Hepatic stellate cell (primary cell): ENCODE measurements at regions not wholly inside any gene's neighbourhood (a gene's known extent, or its start where the extent isn't known, plus 50 kb on each side); places are given as distances from the start of the nearest gene placed in this dataset.

Experiments used
- DNase-seq: peaks from one replicate; pipeline ENCODE4 v3.0.0; 2011; ENCODE audit warnings: low spot score

DNA sequence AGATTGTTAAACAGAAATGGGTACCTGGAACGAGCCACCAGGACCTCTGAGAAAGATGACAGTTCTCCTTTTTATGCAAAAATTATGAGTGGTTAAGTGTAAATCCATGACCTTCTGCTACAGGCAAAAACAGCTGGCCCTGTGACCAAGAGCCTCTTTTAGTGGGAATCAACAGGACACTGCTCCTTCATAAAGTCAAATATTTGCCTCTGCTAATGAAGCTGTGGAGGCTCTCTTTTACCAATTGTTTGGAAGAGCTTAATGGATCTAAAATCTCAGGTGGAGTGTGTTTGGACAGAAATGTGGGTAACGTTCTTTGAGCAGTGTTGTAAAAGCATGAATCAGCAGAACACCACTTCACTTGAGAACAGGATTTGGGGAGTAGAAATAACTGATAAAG, 117.5 kb upstream of the PCSK2 start:
- no peak for DNase-seq

DNA sequence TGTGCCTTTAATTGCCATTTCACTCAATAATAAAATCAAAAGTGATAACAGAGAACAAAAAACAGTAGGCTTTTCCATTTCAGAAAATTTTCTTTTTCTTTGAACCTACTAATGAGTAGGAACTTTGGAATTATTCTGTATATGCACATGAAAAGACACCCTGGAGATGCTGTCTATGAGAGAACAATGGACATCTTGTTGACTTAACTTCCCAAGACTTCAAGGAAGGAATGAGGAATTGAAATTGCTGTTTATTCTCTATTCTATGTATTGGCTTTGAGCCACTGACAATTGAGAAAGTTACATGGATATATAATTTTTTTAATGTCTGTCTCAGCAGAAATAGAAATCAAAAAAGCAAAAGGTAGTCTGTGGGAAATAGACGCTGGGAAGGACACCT, 98.6 kb upstream of the PCSK2 start:
- no peak for DNase-seq

GRCh38 chr20:17129089-17129488, 97.8 kb upstream of the PCSK2 start:
- no peak for DNase-seq

GRCh38 chr20:17137692-17138091, 89.1 kb upstream of the PCSK2 start:
- no peak for DNase-seq

DNA sequence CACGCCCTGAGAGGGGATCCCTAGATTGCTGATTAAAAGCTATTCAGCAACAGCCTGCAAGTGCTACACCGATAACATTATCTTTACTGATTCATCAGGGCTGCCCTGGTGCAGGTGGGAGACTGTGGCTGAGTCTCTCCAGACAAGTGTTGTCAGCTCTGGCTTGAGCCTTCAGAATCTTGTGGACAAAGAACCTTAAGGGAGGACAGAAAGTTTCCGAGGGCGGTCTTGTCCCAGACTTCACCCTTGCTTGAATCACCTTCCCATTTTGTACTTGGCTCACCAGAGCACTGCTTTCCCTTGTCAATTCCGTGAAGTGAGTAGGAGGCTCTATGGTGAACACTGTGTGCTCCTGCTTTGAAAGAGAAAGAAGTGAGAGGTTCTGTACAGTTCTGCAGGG, 88.6 kb upstream of the PCSK2 start:
- DNase-seq: no peak

DNA sequence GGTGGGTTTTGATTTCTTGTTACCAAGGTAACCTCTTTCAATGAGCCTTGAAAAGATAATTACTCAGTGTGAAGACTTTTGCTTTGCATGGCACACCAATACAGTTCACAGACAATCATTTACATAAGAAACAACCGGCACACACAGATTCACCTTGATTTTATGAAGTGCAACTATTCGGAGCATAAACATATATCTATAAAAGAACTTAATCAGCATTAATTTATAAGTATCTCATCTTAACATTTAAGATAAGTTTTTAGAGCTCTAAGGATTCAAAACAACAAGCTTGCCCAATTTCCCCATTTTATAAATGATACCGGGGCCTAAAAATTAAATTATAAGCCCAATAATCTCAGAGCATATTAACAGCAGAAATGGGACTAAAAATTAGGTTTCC, 85.9 kb upstream of the PCSK2 start:
- DNase-seq: no peak

- no peak for DNase-seq
Observed at GRCh38 chr20:17141568-17141967, 85.3 kb upstream of the PCSK2 start.

DNA sequence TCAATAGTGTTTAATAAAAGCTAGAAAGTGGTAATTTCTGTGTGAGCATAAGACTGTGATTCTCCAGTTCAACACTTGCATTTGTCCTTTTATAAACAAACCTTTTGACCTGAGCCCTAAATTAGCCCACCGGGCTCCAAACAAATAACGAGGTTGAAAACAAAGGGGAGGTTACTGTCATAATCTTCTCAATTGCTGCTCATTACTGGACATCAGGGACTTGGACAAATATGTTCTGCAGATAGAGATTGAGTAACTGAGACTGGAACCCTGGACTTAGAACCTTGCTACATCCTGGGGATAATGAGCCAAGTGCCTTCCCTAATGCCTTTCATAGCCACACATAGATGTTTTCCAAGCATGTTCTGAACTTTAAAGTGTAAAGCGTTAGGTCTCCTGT, 84.2 kb upstream of the PCSK2 start:
- DNase-seq: no peak

DNA sequence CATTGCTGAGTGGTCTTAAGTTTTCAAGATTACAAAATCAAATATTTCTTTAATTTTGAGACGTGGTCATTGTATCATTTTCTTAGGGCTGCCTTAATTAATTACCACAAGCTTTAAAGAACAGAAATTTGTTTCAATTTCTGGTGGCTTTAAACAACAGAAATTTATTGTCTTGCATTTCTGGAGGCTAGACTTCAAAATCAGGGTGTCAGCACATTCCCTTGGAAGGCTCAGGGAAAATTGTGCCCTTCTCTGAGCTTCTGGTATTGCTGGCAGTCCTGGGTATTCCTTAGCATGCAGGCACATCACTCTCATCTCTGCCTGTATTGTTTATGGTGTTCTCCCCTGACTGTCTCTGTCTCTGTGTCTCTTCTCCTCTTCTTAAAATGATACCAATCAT, 76.0 kb upstream of the PCSK2 start:
- no peak for DNase-seq

DNA sequence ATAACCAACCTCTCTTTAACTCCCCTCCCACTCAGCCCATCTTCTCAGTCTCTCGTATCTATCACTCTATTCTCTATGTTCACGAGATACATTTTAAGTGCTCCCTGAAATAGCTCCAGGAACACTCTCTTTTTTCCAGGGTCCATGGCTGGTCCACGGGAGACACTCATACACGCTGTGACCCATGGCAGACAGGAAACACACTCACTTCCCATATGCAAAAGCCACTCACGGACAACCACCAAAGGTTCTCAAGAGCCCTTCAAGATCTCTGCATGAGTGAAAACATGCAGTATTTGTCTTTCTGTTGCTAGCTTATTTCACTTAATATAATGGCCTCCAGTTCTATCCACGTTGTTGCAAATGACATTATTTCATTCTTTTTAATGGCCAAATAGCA, 71.4 kb upstream of the PCSK2 start:
- no peak for DNase-seq

DNA sequence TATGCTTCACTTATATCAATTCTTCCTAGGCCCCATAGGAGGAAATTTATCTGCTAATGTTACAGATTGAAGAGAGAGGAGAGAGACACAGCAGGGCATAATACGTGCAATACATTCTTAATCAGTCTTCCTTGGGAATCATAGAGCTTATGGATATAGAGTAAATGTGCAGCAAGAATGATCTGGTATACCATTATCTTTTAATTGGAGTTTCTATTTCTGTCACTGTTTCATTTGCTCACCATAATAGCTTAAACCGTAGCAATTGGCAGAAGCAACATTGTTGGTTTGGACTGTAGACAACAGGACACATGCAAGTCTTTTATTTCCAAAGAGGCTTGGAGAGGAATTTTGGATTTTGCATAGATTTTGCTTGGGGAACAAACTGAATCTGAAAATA, 68.1 kb upstream of the PCSK2 start:
- DNase-seq: no peak

DNA sequence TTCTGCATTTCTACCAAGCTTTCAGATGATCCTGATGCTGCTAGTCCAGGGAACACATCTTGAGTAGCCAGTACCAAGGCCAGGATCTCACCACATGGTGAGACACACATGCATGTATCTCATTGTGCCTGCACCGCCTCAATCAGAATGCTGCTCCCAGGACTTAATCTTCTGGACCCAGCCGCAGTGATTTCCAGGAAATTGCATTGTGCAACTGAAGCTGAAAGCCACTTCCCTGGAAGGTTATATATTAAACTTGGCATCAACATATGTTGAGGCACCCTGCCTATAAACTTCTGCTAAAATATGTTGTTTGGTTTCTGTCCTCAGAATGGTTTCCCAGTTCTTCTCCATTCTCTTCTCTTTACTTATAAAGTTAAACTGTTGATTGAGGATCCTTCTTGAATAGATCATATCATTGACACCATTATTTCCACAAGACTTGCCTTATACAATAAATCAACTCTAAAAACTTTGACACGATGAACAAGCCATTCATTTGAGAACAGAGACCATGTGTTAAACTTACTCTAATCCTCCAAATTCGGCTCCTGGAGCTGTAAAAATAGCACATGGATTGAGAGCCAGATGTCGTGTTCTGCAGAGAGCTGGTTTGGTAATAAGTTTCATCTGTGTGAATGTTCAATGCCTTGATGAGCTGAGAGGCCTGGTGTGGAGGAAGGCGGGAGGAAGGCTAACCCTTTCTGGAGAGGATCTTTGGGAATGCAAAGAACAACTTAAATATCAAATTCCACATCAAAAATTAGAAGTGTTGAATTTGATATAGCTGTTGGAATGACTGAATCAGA, 65.0 kb upstream of the PCSK2 start:
- no peak for DNase-seq

DNA sequence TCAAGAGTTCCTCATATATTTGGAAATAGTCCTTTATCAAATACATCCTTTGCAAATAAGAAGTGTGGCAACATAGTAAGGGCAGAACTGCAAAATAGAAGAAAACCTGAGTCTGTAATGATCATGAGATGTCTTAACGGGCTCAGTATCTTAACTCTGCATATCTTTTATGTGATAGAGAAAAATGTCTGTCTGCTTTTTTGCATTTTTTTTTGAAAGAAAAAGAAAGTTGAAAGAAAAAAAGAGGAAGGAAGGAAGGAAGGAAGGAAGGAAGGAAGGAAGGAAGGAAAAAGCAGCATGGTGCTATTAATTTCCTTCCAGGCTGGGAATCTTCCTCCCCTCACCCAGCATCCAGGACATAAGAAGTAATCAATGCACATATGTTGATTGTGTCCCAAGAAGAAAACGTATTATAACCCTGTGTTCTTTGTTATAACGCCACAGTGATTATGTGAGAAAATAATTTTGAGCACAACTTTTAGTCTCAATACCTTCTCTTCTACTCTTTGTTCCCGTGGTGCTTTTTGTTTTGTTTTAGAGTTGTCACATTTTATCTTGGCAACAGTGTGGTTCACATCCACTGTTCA, 58.7 kb upstream of the PCSK2 start:
- DNase-seq: no peak

GRCh38 chr20:17169585-17170136, 57.2 kb upstream of the PCSK2 start:
- no peak for DNase-seq

DNA sequence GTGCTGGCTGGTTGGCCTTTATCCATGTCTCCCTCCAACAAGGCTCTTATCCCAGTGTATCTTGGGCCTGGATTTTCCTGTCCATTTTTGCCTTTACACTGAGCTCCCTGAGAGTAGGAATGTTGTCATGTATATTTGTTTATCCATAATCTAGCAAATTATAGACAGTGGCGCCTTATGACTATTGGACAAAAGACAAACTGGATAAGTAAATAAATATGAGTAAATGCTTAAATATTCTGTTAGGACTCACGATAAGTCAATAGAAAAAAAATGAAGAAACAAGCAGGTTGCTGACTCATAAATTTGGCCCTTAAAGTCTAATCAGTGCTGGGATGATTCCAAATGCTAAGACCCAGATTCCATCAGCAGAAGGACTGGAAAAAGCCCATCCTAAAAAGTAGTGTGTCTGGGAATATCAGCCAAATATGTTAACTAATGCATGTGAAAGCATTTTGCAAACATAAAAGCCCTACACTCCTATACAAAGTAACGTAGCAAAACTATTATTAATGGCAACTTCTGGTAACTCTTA, 55.0 kb upstream of the PCSK2 start:
- no peak for DNase-seq

DNA sequence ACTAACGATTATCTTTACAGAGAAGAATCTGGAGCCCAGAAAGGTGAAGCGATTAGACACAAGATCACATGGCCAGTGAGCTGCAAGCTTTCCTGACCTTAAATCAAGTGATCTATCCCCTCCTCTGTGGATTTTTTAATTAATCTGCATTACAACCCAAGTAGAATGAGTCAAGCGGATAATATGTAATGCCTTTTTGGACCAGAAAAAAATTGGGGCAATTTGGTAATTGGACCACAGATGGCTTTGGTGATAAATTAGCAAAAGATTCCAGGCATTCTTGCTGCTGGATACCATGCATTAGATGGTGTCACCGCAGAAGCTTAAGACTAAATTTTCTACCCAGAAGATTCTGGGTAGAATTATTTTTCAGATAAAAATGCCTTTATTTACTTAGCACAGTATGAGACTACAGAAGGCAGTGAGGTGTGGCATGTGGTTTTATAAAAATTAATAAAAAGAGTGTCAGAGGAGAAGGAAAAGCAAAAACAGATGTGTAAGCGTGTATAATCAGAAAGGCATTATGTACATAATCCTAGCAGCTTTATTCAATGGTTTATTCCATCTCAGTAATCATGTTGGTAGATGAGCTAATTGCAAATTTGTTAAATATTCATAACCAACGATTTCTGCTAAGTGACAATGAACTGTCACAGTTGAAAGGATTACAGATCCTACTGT, 53.9 kb upstream of the PCSK2 start:
- DNase-seq: no peak
